ENCODE measurements at regions not wholly inside any gene's neighbourhood (a gene's known extent, or its start where the extent isn't known, plus 50 kb on each side); places are given as distances from the start of the nearest gene placed in this dataset.

DNA sequence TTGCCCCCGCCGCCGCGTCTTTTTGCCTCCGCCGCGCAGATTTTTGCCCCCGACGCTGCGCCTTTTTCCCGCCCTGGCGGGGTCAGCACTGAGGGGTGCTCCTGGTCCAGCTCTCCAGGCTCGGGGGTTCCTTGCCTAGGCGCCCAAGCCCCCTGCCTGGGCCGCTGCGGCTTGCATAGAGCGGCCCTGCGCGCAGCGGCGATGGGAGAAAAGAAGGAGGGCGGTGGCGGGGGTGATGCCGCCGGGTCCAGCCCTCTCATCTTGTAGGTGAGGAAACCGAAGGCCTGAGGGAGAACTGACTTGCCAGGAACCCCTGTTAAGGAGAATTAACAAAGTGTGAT is 330.8 kb upstream of the WSB1 start:
- TF ChIP-seq, protein P1, sequence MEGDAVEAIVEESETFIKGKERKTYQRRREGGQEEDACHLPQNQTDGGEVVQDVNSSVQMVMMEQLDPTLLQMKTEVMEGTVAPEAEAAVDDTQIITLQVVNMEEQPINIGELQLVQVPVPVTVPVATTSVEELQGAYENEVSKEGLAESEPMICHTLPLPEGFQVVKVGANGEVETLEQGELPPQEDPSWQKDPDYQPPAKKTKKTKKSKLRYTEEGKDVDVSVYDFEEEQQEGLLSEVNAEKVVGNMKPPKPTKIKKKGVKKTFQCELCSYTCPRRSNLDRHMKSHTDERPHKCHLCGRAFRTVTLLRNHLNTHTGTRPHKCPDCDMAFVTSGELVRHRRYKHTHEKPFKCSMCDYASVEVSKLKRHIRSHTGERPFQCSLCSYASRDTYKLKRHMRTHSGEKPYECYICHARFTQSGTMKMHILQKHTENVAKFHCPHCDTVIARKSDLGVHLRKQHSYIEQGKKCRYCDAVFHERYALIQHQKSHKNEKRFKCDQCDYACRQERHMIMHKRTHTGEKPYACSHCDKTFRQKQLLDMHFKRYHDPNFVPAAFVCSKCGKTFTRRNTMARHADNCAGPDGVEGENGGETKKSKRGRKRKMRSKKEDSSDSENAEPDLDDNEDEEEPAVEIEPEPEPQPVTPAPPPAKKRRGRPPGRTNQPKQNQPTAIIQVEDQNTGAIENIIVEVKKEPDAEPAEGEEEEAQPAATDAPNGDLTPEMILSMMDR (conservative IDR thresholded peaks at IDR 0.05 in 1 of 2, IDR thresholded peaks at IDR 0.05 in 1 of 2; ENCODE audit: low read depth in 1 of 2, low read length in 2 of 2): no peak
- no peak for TF ChIP-seq EZH2 (IDR thresholded peaks at IDR 0.05; ENCODE audit: low read length, missing control alignments)

Data from fibroblast of lung (primary cell).